KMS-11 (cell line): ENCODE measurements at regions not wholly inside any gene's neighbourhood (a gene's known extent, or its start where the extent isn't known, plus 50 kb on each side); places are given as distances from the start of the nearest gene placed in this dataset.

Source experiments
- H2AFZ ChIP-seq: fragments of 200-600 bp; sonication (generic); 2 replicates; pipeline ENCODE4 v1.6.1; 2016; ENCODE audit warnings: antibody characterized with exemption, mixed run types, low read depth
- H3K27ac ChIP-seq: fragments of 200-600 bp; sonication (generic); 2 replicates; pipeline ENCODE4 v1.6.1; 2016; ENCODE audit warnings: mild to moderate bottlenecking, mixed run types
- H3K27me3 ChIP-seq: fragments of 200-600 bp; sonication (generic); 2 replicates; pipeline ENCODE4 v1.6.1; 2017; ENCODE audit warnings: mild to moderate bottlenecking, low read depth, mixed run types, moderate library complexity; ENCODE audit not compliant: insufficient read depth
- H3K36me3 ChIP-seq: fragments of 200-600 bp; sonication (generic); 2 replicates; pipeline ENCODE4 v1.6.1; 2017; ENCODE audit warnings: mild to moderate bottlenecking, mixed run types; ENCODE audit not compliant: insufficient read depth
- H3K4me1 ChIP-seq: fragments of 200-600 bp; sonication (generic); 2 replicates; pipeline ENCODE4 v1.6.1; 2016; ENCODE audit warnings: mild to moderate bottlenecking, low read depth, mixed run types; ENCODE audit not compliant: poor library complexity, severe bottlenecking
- H3K4me2 ChIP-seq: fragments of 200-600 bp; sonication (generic); 2 replicates; pipeline ENCODE4 v1.7.0; 2016; ENCODE audit warnings: mild to moderate bottlenecking, mixed run types
- H3K4me3 ChIP-seq: fragments of 200-600 bp; sonication (generic); IDR thresholded peaks from 2 replicates; pipeline ENCODE4 v1.6.1; 2017; ENCODE audit warnings: low read depth, low read length, mixed read lengths; ENCODE audit not compliant: insufficient read depth
- H3K79me2 ChIP-seq: fragments of 200-600 bp; sonication (generic); 2 replicates; pipeline ENCODE4 v1.6.1; 2016; ENCODE audit warnings: low read depth, mixed run types; ENCODE audit not compliant: insufficient read depth
- H3K9ac ChIP-seq: fragments of 200-600 bp; sonication (generic); 2 replicates; pipeline ENCODE4 v1.6.1; 2016; ENCODE audit warnings: mild to moderate bottlenecking, mixed run types
- H4K20me1 ChIP-seq: fragments of 200-600 bp; sonication (generic); 2 replicates; pipeline ENCODE4 v1.6.1; 2016; ENCODE audit warnings: mild to moderate bottlenecking, mixed run types; ENCODE audit not compliant: insufficient read depth
- TF ChIP-seq, protein P1 (sequence below): fragments of 200-600 bp; sonication (generic); conservative IDR thresholded peaks from 2 replicates; pipeline ENCODE4 v1.6.1; 2017; ENCODE audit warnings: low read depth, mild to moderate bottlenecking, antibody characterized with exemption, low read length, moderate library complexity, mixed read lengths

DNA sequence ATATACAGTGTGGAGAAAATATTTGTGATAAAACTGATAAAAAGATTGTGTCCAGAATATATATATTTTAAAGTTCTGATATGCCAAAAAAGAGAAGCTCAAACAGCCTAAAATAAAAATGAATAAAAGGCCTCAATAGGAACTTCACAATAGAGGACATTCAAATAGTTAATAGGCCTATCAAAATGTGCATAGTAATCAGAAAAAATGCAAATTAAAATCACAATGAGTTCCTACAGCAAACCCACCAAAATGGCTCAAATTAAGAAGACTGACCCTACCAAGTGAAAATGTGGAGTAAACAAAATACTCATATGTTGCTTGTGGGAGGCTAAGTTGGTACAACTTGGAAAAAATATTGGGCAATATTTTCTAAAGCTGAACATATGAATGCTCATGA lies 57.6 kb upstream of the COG2 start:
- no peak overlapping the region for H3K4me2 ChIP-seq
- H3K4me1 ChIP-seq, result no peaks in the 10 kb centered on the region
- TF ChIP-seq, protein P1, sequence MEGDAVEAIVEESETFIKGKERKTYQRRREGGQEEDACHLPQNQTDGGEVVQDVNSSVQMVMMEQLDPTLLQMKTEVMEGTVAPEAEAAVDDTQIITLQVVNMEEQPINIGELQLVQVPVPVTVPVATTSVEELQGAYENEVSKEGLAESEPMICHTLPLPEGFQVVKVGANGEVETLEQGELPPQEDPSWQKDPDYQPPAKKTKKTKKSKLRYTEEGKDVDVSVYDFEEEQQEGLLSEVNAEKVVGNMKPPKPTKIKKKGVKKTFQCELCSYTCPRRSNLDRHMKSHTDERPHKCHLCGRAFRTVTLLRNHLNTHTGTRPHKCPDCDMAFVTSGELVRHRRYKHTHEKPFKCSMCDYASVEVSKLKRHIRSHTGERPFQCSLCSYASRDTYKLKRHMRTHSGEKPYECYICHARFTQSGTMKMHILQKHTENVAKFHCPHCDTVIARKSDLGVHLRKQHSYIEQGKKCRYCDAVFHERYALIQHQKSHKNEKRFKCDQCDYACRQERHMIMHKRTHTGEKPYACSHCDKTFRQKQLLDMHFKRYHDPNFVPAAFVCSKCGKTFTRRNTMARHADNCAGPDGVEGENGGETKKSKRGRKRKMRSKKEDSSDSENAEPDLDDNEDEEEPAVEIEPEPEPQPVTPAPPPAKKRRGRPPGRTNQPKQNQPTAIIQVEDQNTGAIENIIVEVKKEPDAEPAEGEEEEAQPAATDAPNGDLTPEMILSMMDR, result no peak
- no peak overlapping the region for H3K4me3 ChIP-seq
- no peak overlapping the region for H2AFZ ChIP-seq
- H3K27me3 ChIP-seq, result no peaks in the 10 kb centered on the region
- H3K79me2 ChIP-seq, result no peaks in the 10 kb centered on the region
- no peak overlapping the region for H3K27ac ChIP-seq
- no peak overlapping the region for H3K9ac ChIP-seq
- no peaks in the 10 kb centered on the region for H3K36me3 ChIP-seq
- H4K20me1 ChIP-seq, result no peaks in the 10 kb centered on the region

DNA sequence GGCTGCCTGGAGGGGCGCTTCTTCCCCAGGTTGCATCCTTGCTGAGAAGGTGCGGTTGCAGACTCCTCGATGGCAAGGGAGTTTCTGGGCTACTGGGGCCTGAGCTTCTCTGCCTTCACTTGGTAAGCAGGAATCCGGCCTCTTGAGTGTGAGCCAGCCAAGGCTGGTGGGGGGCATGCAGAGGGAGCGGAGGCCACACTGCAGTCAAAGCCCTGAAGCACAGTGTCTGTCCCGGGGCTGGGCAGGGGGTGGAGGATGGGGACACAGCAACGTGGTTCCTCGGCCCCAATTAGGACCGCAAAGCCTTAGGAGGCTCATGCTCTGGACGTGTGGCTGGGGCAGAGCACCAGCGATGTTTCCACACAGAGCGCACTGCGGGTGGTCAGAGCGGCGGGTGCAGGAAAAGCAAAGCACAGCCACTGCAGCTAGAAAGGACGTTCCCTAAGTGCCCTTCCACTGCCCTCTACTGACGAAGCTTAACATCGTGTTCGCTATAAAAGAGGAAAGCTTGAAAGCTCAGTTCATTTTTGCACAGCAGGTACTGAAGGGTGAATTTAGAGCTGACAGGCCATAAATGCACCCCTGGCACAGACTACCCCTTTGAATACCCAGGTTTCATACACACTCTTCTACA lies 60.7 kb upstream of the COG2 start:
- no peaks in the 10 kb centered on the region for H3K79me2 ChIP-seq

DNA sequence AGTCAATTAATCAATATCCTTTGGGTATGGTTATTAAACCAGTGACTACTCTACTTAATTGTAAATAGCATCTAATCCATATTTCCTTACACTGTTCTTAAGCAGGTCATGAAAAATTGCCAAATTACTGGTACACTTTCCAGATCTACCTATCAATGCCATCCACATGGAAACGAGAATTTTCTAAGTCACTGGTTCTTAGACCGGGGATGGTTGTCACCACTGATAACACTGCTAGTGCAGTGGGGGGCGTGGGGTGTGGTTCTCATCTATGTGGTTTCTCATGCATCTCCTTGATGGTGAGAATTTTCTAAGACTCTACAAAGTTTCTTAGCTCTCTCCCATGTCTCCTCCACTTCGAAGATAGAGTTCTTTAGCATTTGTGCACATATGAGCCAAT lies 63.7 kb upstream of the COG2 start:
- Histone ChIP-seq H3K4me1 (no peaks in the 10 kb centered on the region), H3K27ac (no peak overlapping the region), H3K79me2 (no peaks in the 10 kb centered on the region), H3K4me2 (no peak overlapping the region), H3K27me3 (no peaks in the 10 kb centered on the region), H3K9ac (no peak overlapping the region), H4K20me1 (no peaks in the 10 kb centered on the region), H3K36me3 (no peaks in the 10 kb centered on the region), H2AFZ (no peak overlapping the region), H3K4me3 (no peak overlapping the region)
- TF ChIP-seq, protein P1, result no peak

More for the DNA sequence above, 60.7 kb upstream of the COG2 start:
- Histone ChIP-seq H2AFZ (no peak overlapping the region), H3K27ac (no peak overlapping the region), H3K4me1 (no peaks in the 10 kb centered on the region), H3K9ac (no peak overlapping the region), H3K4me2 (no peak overlapping the region), H3K27me3 (no peaks in the 10 kb centered on the region), H3K36me3 (no peaks in the 10 kb centered on the region), H4K20me1 (no peaks in the 10 kb centered on the region), H3K4me3 (no peak overlapping the region)
- TF ChIP-seq, protein P1, result no peak

DNA sequence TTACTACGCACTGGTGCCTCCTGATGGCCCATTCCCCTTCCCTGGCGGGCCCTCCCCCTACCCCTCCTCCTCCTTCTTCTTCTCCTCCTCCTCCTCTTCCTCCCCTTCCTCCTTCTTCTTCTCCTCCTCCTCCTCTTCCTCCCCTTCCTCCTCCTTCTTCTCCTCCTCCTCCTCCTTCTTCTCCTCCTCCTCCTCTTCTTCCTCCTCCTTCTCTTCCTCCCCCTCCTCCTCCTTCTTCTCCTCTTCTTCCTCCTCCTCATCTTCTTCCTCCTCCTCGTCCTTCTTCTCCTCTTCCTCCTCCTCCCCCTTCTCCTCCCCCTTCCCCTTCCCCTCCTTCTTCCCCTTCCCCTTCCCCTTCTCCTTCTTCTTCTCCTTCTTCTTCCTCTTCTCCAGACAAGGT lies 64.7 kb upstream of the COG2 start:
- no peaks in the 10 kb centered on the region for H3K4me1 ChIP-seq
- TF ChIP-seq, protein P1, result no peak
- H3K27ac ChIP-seq, result no peak overlapping the region
- H3K36me3 ChIP-seq, result no peaks in the 10 kb centered on the region
- H3K79me2 ChIP-seq, result no peaks in the 10 kb centered on the region
- H3K9ac ChIP-seq, result no peak overlapping the region
- no peak overlapping the region for H3K4me2 ChIP-seq
- no peak overlapping the region for H3K4me3 ChIP-seq
- H2AFZ ChIP-seq, result no peak overlapping the region
- no peaks in the 10 kb centered on the region for H3K27me3 ChIP-seq
- no peaks in the 10 kb centered on the region for H4K20me1 ChIP-seq
